HEK293T (cell line): ENCODE measurements at regions not wholly inside any gene's neighbourhood (a gene's known extent, or its start where the extent isn't known, plus 50 kb on each side); places are given as distances from the start of the nearest gene placed in this dataset.

Experiments used
- CTCF ChIA-PET: fragments of 350-600 bp; formaldehyde crosslinking; extraction: SDS; loops from one replicate; lab custom pipeline; 2021; ENCODE audit warnings: antibody characterized with exemption, inconsistent platforms; lab: Yijun Ruan, JAX
- POLR2A ChIA-PET: fragments of 350-600 bp; formaldehyde crosslinking; extraction: SDS; loops from one replicate; lab custom pipeline; 2020; ENCODE audit warnings: antibody characterized with exemption, inconsistent platforms; lab: Yijun Ruan, JAX
- DNase-seq: peaks from one replicate; pipeline ENCODE4 v3.0.0; 2012; ENCODE audit warnings: mixed read lengths; ENCODE audit errors: extremely low spot score
- ARNT ChIP-seq: fragments of 450-650 bp; IDR thresholded peaks from 2 replicates; pipeline ENCODE4 v1.6.1; 2017; ENCODE audit warnings: mild to moderate bottlenecking
- BHLHE40 ChIP-seq: fragments of 450-650 bp; IDR thresholded peaks from 2 replicates; pipeline ENCODE4 v1.6.1; 2016; ENCODE audit warnings: mild to moderate bottlenecking, moderate library complexity, borderline replicate concordance
- CTBP1 ChIP-seq: fragments of 450-650 bp; IDR thresholded peaks from 2 replicates; pipeline ENCODE4 v1.6.1; 2016; ENCODE audit warnings: borderline replicate concordance
- ELF4 ChIP-seq: fragments of 450-650 bp; IDR thresholded peaks from 2 replicates; pipeline ENCODE4 v1.6.1; 2017; ENCODE audit warnings: antibody characterized with exemption
- FOXA1 ChIP-seq: fragments of 450-650 bp; IDR thresholded peaks from 2 replicates; pipeline ENCODE4 v1.6.1; 2016; ENCODE audit warnings: mild to moderate bottlenecking
- FOXK2 ChIP-seq: fragments of 450-650 bp; IDR thresholded peaks from 2 replicates; pipeline ENCODE4 v1.6.1; 2016; ENCODE audit warnings: mild to moderate bottlenecking
- FOXM1 ChIP-seq: fragments of 450-650 bp; IDR thresholded peaks from 2 replicates; pipeline ENCODE4 v1.6.1; 2017; ENCODE audit warnings: mild to moderate bottlenecking, borderline replicate concordance
- HDGF ChIP-seq: fragments of 450-650 bp; IDR thresholded peaks from 2 replicates; pipeline ENCODE4 v1.6.1; 2017; ENCODE audit warnings: antibody characterized with exemption, borderline replicate concordance
- L3MBTL2 ChIP-seq: fragments of 450-650 bp; conservative IDR thresholded peaks from 2 replicates; pipeline ENCODE4 v1.6.1; 2016; ENCODE audit warnings: mild to moderate bottlenecking
- LEF1 ChIP-seq: fragments of 450-650 bp; IDR thresholded peaks from 2 replicates; pipeline ENCODE4 v1.6.1; 2017; ENCODE audit warnings: mild to moderate bottlenecking, borderline replicate concordance
- NFRKB ChIP-seq: fragments of 450-650 bp; IDR thresholded peaks from 2 replicates; pipeline ENCODE4 v1.6.1; 2016; ENCODE audit warnings: mild to moderate bottlenecking, moderate library complexity
- SP1 ChIP-seq: fragments of 450-650 bp; IDR thresholded peaks from 2 replicates; pipeline ENCODE4 v1.6.1; 2017
- SUZ12 ChIP-seq: fragments of 450-650 bp; IDR thresholded peaks from 2 replicates; pipeline ENCODE4 v1.6.1; 2016; ENCODE audit warnings: mild to moderate bottlenecking
- TARDBP ChIP-seq: fragments of 450-650 bp; IDR thresholded peaks from 2 replicates; pipeline ENCODE4 v1.6.1; 2016
- ZNF384 ChIP-seq: fragments of 450-650 bp; IDR thresholded peaks from 2 replicates; pipeline ENCODE4 v1.6.1; 2016
- TF ChIP-seq, protein P1 (sequence below): fragments of 450-650 bp; IDR thresholded peaks from 2 replicates; pipeline ENCODE4 v1.6.1; 2016

DNA sequence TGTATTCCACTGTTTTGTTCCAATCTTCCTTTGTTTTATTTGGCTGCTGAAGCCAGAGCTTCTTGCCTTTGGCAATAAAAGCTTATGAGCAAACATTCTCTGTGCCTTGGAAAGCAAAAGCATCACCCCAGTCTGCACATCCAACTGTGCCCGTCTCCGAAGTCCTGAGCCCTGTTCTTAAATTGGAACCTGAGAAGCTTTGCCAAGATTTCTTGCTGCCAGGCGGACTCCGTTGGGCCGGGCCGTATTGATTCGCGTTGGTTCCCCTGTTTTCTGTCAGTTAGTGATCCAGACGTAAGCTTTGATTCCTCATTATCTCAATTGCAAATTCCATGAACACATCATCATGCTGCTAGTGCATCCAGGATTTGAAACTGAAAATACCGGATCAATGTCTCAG, 793.0 kb downstream of the OLFM4 start:
- ChIA-PET POLR2A (no interaction called here), CTCF (no interaction called here)
- DNase-seq: no peak
- TF ChIP-seq FOXM1 (no peak), TARDBP (no peak), CTBP1 (no peak), BHLHE40 (no peak), FOXK2 (no peak), ZNF384 (no peak), SP1 (no peak), NFRKB (no peak)
- TF ChIP-seq, protein P1, sequence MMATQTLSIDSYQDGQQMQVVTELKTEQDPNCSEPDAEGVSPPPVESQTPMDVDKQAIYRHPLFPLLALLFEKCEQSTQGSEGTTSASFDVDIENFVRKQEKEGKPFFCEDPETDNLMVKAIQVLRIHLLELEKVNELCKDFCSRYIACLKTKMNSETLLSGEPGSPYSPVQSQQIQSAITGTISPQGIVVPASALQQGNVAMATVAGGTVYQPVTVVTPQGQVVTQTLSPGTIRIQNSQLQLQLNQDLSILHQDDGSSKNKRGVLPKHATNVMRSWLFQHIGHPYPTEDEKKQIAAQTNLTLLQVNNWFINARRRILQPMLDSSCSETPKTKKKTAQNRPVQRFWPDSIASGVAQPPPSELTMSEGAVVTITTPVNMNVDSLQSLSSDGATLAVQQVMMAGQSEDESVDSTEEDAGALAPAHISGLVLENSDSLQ: no peak

DNA sequence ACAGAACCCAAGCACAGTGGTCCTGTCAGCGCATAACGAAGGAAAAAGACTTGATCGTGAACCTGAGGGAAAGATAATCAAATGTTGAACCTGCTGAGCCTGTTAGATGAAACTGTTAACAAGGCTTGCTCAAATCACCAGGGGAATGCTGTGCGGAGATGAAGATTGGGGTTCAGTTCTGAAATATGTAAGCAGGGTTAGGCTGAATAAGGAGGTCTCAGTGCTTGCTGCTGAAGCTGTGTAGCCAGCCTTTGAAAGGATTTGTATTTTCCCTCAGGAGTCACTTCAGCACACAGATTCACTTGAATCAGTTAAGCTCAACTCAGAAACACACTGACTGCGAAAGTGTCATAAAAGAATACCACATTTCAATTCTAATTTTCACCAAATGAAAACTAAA, 793.5 kb downstream of the OLFM4 start:
- CTCF ChIA-PET: no interaction called here
- no peak for DNase-seq
- POLR2A ChIA-PET: no interaction called here
- TF ChIP-seq FOXK2: no peak
- TF ChIP-seq, protein P1: no peak
- no peak for TF ChIP-seq ELF4
- no peak for TF ChIP-seq FOXM1

DNA sequence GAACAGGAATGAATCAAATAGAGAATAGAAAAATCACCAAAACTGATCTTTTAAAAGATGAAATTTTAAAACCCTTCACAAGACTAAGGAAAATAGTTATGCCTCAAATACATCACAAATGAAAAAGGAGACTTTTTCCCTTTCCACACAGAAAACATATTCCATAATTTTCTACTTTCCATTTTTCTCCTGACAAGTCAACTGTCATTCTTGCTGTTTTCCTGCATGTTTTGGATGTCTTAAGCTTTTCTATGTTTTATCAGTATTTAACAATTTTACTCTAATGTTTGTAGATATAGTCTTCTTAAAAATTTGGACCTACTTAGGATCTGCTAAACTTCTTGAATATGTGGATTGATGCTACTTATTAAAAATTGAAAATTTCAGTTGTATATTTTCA, 810.8 kb downstream of the OLFM4 start:
- TF ChIP-seq BHLHE40: no peak
- TF ChIP-seq LEF1: no peak
- no peak for TF ChIP-seq SUZ12
- no peak for TF ChIP-seq FOXK2
- no peak for TF ChIP-seq ARNT
- no peak for TF ChIP-seq CTBP1
- no peak for TF ChIP-seq TARDBP
- TF ChIP-seq NFRKB: no peak
- TF ChIP-seq, protein P1: no peak
- CTCF ChIA-PET: no interaction called here
- no peak for DNase-seq
- POLR2A ChIA-PET: no interaction called here

DNA sequence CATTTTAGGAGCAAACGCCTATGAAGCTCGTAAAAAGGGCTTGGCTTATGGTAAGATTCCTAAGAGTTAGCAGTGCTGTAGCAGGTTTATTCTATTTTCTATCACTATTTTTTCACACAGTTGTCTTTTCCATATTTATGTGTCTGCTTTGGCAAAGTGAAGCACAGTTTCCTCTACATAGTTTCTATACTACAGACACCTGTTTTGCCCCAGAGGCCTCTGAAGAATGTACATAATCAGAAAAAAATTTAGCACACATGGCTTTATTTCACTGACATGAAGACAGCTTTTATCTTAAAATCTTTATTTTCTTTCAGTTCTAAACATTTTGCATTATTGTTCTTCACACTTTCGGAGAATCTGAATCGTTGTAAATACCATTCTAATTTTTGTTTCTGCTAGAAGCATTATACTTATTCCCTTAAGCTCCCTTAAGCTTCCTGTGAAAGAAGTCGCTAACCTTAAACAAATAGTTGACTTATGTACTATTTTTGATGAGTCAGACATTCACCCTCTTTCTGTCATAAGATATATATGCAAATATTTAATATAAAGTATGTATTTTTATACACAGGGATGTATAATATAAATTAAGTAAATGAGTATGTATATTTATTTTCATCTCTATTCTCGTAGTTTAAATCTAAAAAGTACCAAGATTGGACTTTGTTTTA, 816.0 kb downstream of the OLFM4 start:
- ChIA-PET CTCF (no interaction called here), POLR2A (no interaction called here)
- TF ChIP-seq FOXA1 (no peak), FOXM1 (no peak), NFRKB (no peak), ARNT (no peak), CTBP1 (no peak), HDGF (no peak), LEF1 (no peak), SP1 (no peak), SUZ12 (no peak), ELF4 (no peak), ZNF384 (no peak)
- no peak for DNase-seq

DNA sequence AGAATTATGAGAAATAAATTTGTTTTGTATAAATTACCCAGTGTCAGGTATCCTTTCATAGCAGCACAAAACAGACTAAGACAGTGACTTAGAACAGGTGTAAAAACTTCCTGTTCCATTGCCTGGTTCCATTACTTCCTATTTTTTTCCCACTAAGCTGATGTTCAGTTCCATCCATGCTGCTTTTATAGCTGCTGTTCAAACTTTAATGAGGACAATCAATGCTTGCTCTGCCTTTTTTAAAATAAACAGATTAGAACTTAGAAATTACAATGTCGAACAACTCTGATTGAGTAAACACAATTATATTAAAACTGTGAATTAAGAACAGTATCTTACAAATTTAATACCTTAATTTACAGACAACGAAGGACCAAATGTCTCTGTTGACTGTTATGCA, 818.9 kb downstream of the OLFM4 start:
- ChIA-PET CTCF (no interaction called here), POLR2A (no interaction called here)

More for the DNA sequence above, 818.9 kb downstream of the OLFM4 start:
- TF ChIP-seq TARDBP (no peak), BHLHE40 (no peak), FOXK2 (no peak), SUZ12 (no peak), NFRKB (no peak), LEF1 (no peak), ZNF384 (no peak), SP1 (no peak), FOXM1 (no peak), CTBP1 (no peak), L3MBTL2 (no peak)
- TF ChIP-seq, protein P1: no peak
- DNase-seq: no peak
